GM21515 (cell line): ENCODE measurements at regions not wholly inside any gene's neighbourhood (a gene's known extent, or its start where the extent isn't known, plus 50 kb on each side); places are given as distances from the start of the nearest gene placed in this dataset.
"Not testable (repeated sequence)": the region's sequence is repeated elsewhere in the genome, so short reads cannot be mapped to it uniquely, and the experiment has no call there.

ENCODE experiments used
- ATAC-seq: cut with Tn5 transposase; IDR thresholded peaks from one replicate; pipeline ENCODE4 v1.9.1; 2021; ENCODE audit not compliant: unreplicated experiment

DNA sequence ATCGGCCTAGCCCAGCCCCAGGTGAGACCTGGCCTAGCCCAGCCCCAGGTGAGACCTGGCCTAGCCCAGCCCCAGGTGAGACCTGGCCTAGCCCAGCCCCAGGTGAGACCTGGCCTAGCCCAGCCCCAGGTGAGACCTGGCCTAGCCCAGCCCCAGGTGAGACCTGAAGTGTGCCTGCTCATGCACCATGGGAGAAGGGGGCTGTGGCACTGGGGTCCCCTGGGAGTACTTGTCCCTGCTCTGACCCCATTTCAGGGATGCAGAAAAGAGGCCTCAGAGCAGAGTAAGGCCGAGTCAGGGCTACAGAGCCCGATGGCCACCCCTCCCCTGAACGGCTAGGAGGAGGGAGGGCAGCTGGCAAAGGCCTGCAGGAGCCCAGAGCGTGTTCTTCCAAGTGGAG is 129.6 kb downstream of the CRYBB2 start:
- ATAC-seq = not testable (repeated sequence)

DNA sequence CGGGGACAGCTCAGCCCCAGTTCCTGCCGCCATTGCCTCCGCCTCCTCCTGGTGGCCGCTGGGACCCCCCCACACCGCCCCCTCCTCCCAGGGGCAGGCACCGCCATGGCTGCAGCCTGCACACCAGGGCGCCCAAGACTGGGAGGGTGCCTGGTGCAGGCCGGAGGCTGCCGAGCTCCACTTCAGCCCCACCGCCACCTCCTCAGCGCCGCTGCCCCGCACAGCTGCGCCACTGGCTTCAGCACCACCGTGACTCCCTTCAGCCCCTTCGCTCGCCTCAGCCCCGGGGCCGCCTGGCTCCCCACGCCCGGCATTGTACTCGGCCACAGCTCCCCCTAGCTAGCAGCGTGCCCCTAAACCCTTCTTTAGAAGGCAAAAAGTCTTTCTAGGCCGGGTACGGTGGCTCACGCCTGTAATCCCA is 131.1 kb downstream of the CRYBB2 start:
- no peak for ATAC-seq

DNA sequence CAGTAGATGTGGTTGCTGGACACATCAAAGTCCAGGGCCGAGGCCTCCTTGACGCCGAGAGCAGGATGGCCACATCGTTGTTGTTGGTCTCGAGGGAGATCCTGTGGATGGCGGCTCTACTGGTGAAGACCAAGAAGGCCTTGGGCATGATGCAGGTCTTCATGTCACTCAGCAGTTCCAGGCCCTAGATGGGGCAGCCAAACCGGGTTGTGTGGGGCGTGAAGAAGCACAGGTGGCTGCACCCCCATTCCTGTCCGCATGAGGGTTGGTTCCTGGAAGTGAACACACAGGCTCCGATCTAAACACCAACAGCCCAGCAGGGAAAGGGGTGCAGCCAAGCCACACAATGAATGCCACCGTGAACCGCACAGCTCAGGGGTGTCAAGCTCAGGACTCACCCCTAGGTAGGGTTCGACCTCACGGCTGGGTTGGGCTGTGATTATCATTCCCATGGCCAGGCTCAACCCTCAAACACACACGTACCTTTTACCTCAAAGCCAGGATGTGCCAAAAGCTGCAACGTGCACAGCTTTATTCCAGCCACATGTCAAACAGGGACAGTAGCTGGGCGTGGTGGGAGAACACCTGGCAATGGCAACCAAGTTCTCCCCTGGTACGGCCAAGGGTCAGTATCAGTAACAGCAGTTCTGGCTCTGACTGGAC is 132.3 kb downstream of the CRYBB2 start:
- no peak for ATAC-seq

DNA sequence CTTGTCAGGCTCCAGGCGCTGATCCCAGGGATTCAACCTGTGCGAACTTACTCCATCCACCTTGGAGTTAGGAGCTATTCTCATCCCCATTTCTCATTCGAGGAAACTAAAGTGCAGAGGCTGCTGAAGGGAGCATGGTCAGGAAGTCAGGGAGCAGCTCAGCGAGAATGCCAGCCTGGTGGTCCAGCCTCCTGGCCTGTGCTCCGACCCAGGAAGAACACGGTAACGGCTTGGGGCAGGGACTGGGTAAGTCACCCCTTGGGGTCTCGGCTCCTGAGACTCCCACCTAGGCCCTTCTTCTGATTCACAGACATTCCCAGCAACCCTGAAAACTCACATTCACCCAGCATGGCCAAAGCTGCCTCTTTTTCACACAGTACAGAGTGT is 132.8 kb downstream of the CRYBB2 start:
- no peak for ATAC-seq

DNA sequence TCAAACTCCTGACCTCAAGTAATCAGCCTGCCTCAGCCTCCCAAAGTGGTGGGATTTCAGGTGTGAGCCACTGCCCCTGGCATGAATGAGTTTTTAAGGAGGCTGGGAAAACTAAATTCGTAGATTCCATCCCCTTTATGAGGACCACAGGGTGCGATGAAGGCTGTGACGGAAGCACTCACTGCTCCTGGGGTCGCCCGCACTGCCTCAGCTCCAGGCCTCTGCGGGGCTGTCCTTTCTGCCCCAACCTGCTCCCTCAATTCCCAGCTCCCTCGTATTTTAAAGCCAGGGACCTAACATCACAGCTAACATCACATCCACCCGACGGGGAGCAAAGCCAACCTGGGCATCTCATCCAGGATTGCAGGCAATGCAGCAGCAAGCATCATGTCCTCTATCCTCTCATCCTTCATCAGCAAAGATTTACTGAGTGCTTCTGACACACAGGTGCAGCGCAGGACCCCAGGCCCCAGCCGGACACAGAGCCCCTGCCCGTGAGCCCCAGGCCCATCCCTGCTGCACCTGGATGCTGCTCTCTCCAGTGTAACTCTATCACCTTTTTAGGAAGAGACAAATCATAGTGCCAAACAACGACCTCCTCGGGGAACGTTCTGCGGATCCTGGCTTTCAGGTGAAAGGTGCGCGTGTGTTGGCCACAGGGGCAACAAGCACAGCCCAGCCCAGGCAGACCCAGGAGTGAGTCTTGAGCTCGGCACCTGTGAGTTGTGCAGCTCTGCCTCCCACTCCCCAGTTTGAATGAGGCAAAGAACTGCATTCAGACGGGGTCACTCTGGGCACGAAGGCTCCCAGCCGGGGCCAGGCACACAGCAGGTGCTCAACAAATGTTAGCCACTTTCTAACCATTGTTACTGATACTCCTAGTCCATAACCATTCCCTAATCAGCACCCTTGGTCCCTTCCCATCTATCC is 134.3 kb downstream of the CRYBB2 start:
- no peak for ATAC-seq

DNA sequence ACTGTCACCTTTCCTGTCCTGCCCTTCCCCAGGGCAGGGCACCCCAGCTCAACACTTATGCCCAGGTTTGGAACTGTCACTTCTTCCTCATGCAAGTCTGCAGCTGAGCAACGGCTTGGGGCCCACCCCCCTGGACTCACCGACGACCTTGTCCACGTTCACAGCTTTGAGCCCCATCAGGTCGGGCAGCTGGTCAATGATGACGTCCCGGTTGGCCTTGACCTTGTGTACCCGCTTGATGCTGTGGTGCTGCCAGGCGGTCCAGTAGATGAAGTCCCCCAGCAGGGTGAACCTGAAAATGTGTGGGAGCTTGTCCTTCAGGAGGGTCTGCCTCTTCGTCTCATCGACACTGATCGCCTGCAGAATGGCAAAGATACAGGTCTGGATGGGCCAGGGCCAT is 135.0 kb downstream of the CRYBB2 start:
- ATAC-seq = no peak

DNA sequence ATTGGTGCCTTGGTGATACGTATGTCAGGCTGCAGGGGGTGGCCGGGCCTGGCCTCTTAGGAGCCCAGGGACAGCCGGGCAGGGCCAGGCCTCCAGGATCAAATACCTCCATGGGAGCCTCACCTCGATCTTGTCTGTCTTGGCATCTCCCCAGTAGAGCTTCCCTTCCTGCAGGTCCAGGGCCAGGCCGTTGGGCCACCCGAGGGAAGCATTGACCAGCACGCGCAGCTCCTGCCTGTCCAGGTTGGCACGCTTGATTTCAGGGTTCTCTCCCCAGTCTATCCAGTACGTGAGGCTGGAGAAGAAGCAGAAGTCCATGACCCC is 137.7 kb downstream of the CRYBB2 start:
- no peak for ATAC-seq

DNA sequence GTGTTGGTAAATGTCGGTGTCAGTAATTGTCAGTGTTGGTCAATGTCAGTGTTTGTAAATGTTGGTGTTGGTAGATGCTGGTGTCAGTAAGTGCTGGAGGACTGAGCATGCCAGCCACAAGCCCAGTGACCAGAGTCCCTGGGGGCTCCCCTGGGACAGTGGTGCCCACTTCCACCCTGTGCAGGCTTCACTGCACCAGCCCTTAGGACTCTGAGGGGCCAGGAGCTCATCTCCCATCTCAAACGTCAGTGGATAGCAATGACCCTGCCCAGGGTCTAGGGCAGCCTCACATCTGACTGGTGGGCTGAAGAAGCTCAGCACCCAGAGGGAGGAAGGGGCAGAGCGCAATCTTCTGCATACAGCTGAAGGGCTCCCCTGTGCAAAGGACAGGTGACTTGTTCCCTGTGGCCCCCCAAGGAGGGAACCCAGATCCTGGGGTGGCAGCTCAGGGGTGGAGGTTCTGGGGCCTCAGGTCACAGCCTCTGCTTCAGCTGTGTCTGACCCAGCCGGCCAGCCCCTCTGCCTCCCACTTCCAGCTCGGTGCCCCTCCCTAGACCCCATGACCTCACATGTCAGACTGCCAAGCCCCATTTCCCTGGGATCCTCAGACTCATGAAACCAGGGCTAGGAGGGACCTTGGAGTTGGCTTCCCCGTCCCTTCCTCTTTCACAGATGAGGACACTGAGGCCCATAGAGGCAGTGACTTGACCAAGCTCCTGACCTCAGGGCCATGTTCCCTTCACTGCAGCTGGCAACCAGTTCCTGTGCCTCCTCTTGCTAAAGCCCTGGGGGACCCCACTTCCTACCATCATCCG is 138.4 kb downstream of the CRYBB2 start:
- ATAC-seq = no peak

DNA sequence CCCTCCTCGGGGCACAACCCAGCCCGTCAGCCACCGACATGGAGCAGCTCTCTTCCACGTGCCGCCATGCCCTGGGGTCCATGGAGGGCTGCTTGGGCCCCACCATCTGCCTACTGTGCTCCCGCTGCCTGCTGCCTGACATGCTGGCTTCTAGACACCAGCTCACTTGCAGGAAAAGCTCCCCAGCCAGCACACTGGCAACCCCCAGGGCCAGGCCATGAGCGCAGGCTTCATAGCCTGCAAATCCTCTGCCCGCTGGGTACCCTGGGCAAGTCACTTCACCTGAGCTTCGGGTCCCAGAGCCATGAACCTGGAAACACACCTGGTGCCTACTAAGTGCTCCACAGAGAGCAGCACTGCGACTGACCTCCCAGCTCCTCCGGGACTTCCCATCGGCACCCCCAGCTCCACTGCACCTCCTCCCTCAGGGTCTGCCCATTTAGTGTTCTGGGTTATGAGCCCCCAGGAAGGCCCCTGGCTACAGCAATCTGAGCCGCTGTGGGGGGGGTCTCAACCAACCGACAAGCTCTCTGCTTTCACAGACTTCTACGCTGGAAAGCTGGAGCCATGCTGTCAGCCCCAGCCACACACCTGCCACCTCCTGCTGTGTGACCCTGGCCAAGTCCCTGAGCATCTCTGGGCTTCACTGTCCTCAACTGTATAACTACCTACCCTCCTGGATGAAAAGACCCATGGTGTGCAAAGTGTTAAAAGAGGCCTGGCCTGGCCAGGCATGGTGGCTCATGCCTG is 139.2 kb downstream of the CRYBB2 start:
- no peak for ATAC-seq

DNA sequence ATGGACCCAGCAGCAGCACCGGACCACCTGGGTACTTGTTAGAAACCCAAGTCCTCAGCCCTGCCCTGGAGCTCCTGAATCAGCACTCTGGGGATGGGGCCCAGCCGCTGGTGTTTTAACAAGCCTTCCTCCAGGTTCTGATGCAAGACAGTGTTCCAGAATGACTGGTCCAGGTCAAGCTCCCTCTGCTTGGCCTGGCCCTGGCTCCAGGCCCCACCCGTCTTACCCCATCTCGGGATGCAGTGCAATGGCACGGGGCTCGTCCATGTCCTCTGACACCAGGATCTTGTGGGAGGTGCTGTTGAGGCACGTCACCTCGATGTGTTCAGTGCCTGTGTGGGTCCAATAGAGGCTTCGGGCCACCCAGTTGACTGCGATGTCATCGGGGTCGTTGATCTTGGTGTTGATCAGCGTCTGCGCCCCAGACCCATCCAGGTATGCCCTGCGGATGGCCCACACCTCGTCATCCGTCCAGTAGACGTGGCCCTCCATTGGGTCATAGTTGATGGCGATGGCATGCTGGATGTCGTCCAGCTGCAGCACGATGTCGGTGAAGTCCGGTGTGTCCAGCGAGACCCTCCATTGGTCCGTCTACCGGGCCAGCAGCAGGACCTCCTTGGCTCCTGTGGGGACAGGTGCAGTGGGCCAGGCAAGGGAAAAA is 140.3 kb downstream of the CRYBB2 start:
- ATAC-seq = no peak

DNA sequence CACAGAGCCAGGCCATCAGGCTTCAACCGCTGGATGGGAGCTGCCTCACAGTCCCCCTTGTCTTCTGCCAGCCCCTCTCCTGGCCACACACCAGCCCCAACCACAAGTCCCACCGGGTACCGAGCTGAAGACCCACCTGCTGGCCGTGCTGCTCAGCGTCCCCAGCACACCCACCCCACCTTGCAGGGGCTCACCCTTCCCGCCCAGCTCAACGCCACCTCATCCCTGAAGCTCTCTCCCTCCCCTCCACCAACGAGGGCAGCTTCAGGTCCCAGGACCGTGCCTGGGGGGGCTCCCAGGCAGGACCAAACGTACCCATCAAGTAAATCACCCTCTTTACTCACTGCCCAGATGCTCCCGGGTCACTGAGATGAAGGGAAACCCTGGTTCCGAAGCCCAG is 141.0 kb downstream of the CRYBB2 start:
- no peak for ATAC-seq

DNA sequence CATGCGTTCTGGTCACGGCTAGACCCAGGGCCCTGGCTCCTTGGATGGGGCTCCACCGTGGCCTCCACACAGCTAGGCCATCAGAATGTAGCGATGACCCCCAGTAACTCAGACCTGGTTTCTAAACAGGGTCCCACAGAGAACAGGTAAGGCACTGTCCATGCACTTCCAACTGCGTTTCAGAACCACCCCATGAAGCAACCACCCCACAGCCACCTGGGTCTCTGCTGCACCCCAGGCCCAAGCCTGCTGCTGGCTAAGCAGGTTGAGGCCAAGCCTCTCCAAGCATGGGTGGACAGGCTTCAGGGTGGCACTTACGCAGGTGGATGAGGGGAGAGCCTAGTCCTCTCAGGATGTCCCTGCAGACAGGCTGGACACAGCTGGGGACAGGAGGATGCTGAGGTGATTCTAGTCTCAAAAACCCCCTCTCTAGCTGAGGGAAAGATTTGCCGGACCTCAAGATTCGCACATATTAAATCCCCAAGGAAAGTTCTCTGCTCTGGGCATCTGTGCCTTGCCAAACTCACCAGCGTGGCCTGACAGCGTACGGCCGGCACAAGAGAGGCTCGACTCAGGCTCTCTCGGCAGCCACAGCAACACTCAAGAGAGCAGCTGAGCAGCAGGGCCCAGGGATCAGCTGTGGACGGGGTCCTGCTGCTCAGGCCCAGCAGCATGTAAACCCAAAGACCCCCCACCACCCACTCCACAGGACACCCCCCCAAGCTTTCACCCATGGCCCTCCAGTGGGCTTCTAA is 141.6 kb downstream of the CRYBB2 start:
- no peak for ATAC-seq

DNA sequence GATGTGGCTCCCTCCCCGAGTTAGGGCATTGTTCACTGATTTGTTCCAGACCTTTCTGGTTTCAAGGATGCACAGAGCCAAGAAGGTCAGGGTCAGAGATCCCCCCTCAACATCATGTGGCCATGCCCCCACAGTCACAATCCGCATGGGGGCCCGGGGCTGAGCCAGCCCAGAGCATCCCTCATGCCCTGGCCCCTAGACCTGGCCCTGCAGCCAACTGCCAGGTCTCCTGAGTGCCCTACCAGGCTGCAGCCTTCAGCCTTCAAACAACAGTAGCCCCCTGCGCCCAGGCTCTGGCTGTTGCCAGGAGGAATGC is 142.4 kb downstream of the CRYBB2 start:
- ATAC-seq = no peak

DNA sequence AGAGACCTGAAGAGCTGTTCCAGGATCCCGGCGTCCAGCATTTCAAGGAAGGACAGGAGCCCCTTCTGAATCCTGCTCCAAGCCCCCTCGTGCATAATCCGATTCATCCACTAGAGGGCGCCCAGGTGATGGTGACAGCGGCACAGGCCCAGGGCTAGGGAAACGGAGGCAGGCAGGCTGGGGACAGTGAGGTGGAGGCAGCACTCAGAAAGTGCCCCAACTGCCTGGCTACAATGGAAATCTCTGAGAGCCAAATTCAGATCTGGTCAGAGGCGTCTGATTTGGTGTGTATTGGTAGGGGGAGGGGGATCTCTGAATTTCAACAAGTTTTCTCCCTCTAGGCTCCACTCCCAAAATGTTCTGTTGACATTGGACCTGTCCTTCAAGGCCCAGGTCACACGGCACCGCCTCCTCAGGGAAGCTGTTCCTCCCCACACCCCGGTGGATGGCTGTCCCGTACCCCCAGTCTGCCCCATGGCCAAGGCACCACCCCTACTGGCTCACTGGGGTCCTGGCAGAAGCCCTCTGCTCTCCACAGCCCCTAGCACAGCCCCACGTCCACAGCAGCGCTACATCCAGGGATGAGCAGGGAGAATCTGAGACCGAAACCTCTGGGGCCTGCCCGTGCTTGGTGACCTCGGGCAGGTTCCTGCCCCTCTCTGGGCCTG is 142.9 kb downstream of the CRYBB2 start:
- no peak for ATAC-seq

DNA sequence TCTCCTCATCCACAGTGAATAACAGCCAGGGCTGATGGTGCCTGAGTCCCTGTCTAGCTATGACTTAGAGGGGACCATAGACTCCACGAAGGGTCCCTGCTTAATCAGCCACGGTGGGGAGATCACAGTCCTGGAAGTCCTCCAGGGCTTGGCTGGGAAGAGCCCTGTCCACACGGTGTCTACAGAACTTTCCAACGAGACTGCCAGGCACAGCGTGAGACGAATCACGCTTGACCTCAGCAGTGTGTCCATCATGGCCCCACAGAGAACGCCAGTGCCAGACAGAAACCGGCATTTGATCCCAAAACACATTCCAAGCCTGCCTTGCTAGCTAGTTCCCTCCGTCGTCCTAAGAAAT is 143.4 kb downstream of the CRYBB2 start:
- no peak for ATAC-seq

DNA sequence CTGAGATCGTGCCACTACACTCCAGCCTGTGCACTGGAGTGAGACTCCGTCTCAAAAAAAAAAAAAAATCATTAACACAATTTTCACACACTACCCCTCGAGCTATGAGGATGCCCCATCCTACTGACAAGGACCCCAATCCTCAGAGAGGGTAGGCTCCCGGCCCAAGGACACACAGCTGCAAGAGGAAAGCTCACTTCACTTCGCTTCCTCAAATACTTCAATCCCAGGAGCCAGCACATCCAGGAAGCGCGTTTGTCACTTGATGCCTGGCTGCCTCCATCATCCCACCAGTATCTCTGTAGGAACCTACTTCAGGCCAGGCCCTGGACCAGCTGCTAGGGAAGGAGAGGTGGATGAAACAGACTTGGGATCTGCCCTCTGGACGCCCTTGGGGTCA is 144.0 kb downstream of the CRYBB2 start:
- ATAC-seq = no peak

DNA sequence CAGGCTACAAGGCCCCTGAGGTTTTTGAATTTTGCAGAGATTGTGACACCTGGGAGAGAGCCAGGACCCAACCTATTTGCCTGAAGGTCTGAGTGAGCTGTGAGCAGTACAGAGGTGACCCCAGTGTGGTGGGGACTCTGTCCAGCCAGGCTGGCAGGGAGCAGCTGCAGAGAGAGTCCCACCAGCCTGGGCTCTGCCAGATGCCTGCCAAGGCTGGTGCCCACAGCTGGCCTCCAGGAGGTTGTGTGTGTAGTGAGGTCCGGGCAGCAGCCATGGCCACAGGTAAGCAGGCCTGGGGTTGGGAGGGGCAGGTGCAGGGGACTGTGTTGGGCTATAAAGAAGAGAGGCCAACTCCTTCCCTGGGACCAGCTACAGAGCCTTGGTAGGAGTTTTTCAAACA is 144.8 kb downstream of the CRYBB2 start:
- no peak for ATAC-seq

DNA sequence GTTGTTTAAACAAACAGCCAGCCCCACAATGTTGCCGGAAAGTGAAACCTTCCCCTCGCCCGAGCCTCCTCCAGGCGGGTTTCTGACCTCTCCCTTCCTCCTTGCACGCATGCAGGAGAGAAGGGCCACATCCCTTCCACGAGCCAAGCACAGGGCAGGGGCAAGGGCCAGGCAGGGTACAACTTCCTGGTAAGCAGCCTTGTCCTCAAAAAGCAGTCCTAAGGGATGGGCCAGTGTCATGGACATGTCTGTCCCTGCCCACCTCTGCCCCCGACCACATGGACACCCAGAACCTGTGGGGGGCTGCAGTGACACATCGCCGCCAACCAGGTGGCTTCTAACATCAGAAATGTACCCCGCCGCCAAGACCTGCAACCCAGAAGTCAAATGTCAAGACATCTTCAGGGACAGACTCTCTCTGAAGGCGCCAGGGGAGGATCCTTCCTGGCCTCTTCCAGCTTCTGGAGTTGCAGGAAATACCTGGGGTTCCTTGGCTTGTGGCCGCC is 145.3 kb downstream of the CRYBB2 start:
- ATAC-seq = no peak

DNA sequence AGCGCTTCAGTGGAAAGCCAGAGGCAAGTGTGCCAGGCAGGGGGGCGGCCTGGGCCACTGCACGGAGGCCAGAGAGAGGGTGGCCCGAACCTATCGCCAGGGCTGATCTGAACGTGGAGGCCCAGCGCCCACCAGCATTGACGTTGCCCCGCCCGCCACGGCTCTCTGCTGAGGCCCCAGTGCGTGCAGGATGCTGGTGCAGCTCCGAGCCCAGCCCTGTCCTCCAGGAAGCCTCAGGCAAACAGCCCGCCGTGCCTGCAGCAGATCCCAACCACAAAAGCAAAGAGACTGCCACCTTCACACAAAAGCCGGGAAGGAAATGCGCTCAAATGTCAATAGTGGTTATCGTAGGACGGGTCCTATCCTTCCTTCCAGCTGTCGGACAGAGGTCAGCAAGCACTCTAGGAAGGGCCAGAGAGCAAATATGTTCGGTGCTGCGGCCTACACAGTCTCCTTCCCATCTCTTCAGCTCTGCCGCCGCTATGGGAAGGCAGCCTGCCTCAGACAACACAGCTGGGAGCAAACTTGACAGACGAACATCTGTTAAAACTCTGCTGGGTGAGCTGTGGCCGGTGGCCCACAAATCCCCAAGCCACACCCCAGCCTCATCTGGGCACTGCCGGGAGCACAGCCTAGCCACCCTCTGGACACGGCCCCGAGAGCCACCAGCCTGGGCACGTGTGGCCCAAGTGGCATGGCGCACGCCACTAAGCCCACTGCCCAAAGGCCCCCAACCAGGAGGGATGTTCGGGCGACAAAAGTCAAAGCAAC is 146.2 kb downstream of the CRYBB2 start:
- no peak for ATAC-seq
